IPS DF 6.9 (cell line): ENCODE measurements at regions not wholly inside any gene's neighbourhood (a gene's known extent, or its start where the extent isn't known, plus 50 kb on each side); places are given as distances from the start of the nearest gene placed in this dataset.
A peak's percentile ranks its signal among the peaks of the same experiment; 100 is the strongest.
"Not testable (repeated sequence)": the region's sequence is repeated elsewhere in the genome, so short reads cannot be mapped to it uniquely, and the experiment has no call there.

ENCODE experiments used
- DNase-seq: peaks from one replicate; pipeline ENCODE4 v3.0.0-alpha.2; 2013; ENCODE audit warnings: low read depth, low spot score
- H3K27ac ChIP-seq: one replicate; pipeline ENCODE4 v1.5.1; 2013; ENCODE audit warnings: low read length, control low read depth
- H3K27me3 ChIP-seq: 2 replicates; pipeline ENCODE4 v1.6.1; 2013; ENCODE audit warnings: mild to moderate bottlenecking, low read length; ENCODE audit not compliant: control insufficient read depth, insufficient read depth
- H3K36me3 ChIP-seq: 2 replicates; pipeline ENCODE4 v1.6.1; 2013; ENCODE audit warnings: low read length; ENCODE audit not compliant: control insufficient read depth, insufficient read depth
- H3K4me1 ChIP-seq: 2 replicates; pipeline ENCODE4 v1.6.1; 2013; ENCODE audit warnings: low read length; ENCODE audit not compliant: control insufficient read depth, insufficient read depth
- H3K4me3 ChIP-seq: 2 replicates; pipeline ENCODE4 v1.5.1; 2013; ENCODE audit warnings: mild to moderate bottlenecking, low read length
- H3K9me3 ChIP-seq: 2 replicates; pipeline ENCODE4 v1.6.1; 2013; ENCODE audit warnings: low read length, inconsistent platforms; ENCODE audit not compliant: control insufficient read depth, insufficient read depth
- WGBS: extraction: QIAGEN DNeasy Blood & Tissue Kit; methylation state at CpG from one replicate; pipeline ENCODE4 v1.1.7; 2013; ENCODE audit warnings: mixed read lengths, missing lambda C conversion rate; ENCODE audit not compliant: insufficient read length, insufficient coverage; 5-methylcytosine and 5-hydroxymethylcytosine counted together

DNA sequence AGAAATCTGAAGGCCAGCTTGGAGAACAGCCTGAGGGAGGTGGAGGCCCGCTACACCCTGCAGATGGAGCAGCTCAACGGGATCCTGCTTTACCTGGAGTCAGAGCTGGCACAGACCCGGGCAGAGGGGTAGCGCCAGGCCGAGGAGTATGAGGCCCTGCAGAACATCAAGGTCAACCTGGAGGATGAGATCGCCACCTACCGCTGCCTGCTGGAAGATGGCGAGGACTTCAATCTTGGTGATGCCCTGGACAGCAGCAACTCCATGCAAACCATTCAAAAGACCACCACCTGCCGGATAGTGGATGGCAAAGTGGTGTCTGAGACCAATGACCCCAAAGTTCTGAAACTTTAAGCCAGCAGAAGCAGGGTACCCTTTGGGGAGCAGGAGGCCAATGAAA is 318.4 kb downstream of the ZFHX3 start:
- WGBS: no CpG with 5 or more reads among the region's 9 CpGs
- not testable (repeated sequence) for H3K4me1 ChIP-seq, DNase-seq, H3K27me3 ChIP-seq, H3K36me3 ChIP-seq, H3K27ac ChIP-seq, H3K9me3 ChIP-seq, H3K4me3 ChIP-seq

DNA sequence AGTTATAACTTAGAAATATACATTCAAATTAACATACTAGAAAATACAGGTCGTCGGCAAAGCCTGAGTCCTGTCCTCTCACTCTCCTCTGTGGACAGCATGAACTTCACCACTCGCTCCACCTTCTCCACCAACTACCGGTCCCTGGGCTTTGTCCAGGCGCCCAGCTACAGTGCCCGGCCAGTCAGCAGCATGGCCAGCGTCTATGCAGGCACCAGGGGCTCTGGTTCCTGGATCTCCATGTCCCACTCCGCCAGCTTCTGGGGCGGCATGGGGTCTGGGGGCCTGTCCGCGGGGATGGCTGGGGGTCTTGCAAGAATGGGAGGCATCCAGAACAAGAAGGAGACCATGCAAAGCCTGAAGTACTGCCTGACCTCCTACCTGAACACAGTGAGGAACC is 319.4 kb downstream of the ZFHX3 start:
- Histone ChIP-seq H3K36me3 (no peaks in the 10 kb centered on the region), H3K4me1 (no peaks in the 10 kb centered on the region; the same call in 1 of the 2 replicates), H3K27me3 (no peaks in the 10 kb centered on the region), H3K4me3 (no peak overlapping the region), H3K27ac (no peak overlapping the region), H3K9me3 (no peaks in the 10 kb centered on the region)
- WGBS: no CpG with 5 or more reads among the region's 11 CpGs
- no peak for DNase-seq

DNA sequence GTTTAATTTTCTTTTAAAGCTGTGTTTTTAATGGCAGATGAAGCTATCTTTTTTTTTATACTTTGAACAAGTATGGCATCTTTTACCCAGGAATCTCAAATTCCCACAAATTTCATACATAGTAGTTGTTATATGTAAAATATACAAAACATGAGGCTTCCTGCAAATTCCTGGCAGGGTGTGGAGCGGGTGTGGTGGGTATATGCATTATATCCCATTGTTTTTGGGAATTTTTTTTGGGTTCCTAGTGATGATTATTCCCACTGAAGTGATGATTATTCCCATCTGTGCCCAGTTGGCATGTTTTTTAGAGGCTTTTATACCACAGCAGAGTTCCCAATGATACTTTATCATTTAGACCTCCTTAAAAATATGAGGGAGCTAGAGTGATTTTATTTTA is 320.4 kb downstream of the ZFHX3 start:
- DNase-seq: no peak
- H3K27ac ChIP-seq: no peak overlapping the region
- H3K36me3 ChIP-seq: no peaks in the 10 kb centered on the region
- H3K4me1 ChIP-seq: no peaks in the 10 kb centered on the region; the same call in 1 of the 2 replicates
- no peaks in the 10 kb centered on the region for H3K9me3 ChIP-seq
- no peak overlapping the region for H3K4me3 ChIP-seq
- WGBS: no CpG with 5 or more reads among the region's 1 CpG
- no peaks in the 10 kb centered on the region for H3K27me3 ChIP-seq

DNA sequence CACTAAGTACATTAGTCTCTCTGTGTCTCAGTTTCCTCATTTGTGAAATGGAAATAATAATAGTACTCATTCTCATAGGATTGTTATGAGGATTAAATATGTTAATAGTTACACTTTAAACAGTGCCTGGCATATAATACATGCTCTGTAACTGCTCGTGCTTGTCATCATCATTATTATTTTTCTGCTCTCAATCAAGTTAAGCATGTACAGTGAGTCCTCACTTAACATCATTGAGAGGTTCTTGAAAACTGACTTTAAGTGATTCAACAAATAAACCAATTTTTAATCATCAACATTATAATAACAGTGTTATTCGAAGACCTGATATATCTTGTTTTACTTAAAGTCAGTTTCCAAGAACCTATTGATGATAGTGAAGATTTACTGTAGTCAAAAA is 322.3 kb downstream of the ZFHX3 start:
- no peak overlapping the region for H3K4me3 ChIP-seq
- no peaks in the 10 kb centered on the region for H3K9me3 ChIP-seq
- no peak for DNase-seq
- no peaks in the 10 kb centered on the region for H3K36me3 ChIP-seq
- H3K27ac ChIP-seq: no peak overlapping the region
- WGBS: 100% methylated on average over 1 of the region's 2 CpGs
- peaks cover 2% of the 10 kb centered on the region; the same call in 1 of the 2 replicates for H3K4me1 ChIP-seq
- no peaks in the 10 kb centered on the region for H3K27me3 ChIP-seq

DNA sequence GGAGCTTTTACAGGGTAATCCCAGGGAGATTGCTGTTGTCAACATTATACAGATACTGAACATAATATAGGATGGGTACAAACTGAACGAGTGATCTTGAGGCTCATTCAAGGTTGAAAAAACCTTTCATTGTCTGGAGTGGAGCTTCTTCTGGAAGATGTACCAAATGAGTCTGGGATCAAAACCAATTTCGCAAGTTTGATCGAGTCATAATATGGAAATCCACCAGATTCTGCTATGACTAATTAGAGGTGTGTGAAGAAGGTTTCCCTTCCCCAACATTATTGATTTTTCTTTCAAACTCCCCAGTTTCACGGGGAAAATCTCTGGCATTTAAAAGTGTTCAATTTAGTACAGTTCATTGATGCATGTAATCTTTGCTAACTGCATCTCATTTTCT is 324.1 kb downstream of the ZFHX3 start:
- no CpG with 5 or more reads among the region's 4 CpGs for WGBS
- H3K4me3 ChIP-seq: no peak overlapping the region
- no peaks in the 10 kb centered on the region for H3K27me3 ChIP-seq
- H3K36me3 ChIP-seq: no peaks in the 10 kb centered on the region
- no peaks in the 10 kb centered on the region for H3K9me3 ChIP-seq
- H3K27ac ChIP-seq: no peak overlapping the region
- no peak for DNase-seq
- peaks cover 2% of the 10 kb centered on the region; the same call in 1 of the 2 replicates for H3K4me1 ChIP-seq

DNA sequence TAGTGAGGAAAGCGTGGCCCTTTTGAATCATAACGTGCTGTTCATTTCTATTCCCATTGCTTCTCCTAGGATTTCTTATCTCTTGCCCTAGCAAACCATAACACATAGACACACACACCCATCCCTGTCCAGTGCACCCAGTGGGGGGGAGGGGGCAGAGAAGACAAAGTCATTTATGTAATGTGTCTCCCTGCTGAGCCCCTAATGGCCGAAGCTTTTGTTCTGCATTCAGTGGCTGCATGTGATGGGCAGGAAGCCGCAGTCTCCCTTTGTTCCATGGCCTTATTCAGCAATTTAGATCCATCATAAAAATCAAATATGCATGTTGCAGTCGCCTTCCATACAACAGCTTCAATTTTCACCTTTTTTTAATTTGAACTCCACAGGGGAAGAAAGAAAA is 325.4 kb downstream of the ZFHX3 start:
- H3K27ac ChIP-seq: no peak overlapping the region
- DNase-seq: peak; percentile 57
- H3K4me1 ChIP-seq: peaks cover 2% of the 10 kb centered on the region; the same call in 1 of the 2 replicates
- no peaks in the 10 kb centered on the region for H3K9me3 ChIP-seq
- no peak overlapping the region for H3K4me3 ChIP-seq
- no peaks in the 10 kb centered on the region for H3K36me3 ChIP-seq
- H3K27me3 ChIP-seq: no peaks in the 10 kb centered on the region
- no CpG with 5 or more reads among the region's 5 CpGs for WGBS

DNA sequence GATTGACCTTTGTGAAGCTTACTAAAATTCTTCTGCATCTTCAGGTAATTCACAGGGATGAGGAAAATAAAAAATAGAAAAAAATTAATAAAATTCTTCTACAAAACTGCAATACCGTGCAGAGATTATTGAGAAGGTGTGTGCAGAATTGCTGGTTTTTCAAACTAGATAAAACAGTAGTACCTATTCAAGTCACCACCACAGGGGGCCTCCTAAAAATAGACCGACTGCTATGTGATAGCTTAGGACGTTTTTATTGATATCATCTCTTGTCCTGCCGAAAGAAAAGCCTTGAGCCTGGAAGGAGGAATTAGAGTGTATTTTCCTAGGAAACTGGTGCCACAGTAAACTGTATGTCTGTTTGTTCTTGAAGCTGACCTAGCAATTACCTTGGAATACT is 325.9 kb downstream of the ZFHX3 start:
- no CpG with 5 or more reads among the region's 4 CpGs for WGBS
- H3K27me3 ChIP-seq: no peaks in the 10 kb centered on the region
- no peaks in the 10 kb centered on the region for H3K9me3 ChIP-seq
- peaks cover 2% of the 10 kb centered on the region; the same call in 1 of the 2 replicates for H3K4me1 ChIP-seq
- H3K27ac ChIP-seq: no peak overlapping the region
- H3K36me3 ChIP-seq: no peaks in the 10 kb centered on the region
- H3K4me3 ChIP-seq: no peak overlapping the region
- no peak for DNase-seq

DNA sequence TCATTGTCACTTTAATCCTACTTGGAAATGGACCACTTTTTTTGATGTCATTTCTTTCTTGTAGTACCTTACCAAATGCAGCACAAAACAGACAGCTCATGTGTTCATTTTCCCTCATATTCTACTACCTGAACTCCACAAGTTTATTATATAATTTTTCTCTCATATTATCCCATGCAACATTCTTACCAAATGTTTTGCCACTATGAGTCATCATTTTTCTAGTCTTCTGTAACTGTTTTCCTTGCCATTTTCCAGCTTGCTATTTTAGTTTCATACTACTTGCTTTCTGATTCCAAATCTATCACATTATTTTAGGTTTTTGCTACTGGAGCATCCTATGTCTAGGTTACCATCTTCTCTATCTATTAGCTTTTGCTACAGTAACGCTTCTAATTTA is 332.7 kb downstream of the ZFHX3 start:
- no CpG with 5 or more reads among the region's 1 CpG for WGBS
- DNase-seq: no peak
- no peaks in the 10 kb centered on the region for H3K27me3 ChIP-seq

DNA sequence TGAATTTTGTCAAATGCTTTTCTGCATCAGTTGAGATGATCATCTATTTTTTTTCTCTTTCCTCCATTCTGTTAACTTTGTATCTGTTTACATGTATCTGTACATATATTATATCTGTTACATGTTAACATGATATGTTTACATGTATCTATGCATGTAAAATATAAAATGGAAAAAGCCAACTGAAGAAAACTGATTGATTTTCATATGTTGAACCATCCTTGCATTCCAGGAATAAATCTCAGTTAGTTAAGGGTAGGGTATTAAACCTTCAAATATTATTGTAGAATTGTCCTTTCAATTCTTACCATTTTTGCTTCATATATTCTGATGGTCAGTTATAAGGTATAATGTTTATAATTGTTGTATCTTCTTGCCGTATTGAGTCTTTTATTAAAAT is 336.1 kb downstream of the ZFHX3 start:
- no peaks in the 10 kb centered on the region for H3K27me3 ChIP-seq
- no peak overlapping the region for H3K4me3 ChIP-seq
- H3K27ac ChIP-seq: no peak overlapping the region
- no CpG with 5 or more reads among the region's 1 CpG for WGBS
- no peaks in the 10 kb centered on the region for H3K9me3 ChIP-seq
- no peaks in the 10 kb centered on the region for H3K36me3 ChIP-seq
- DNase-seq: no peak
- H3K4me1 ChIP-seq: no peaks in the 10 kb centered on the region

More for the DNA sequence above, 332.7 kb downstream of the ZFHX3 start:
- H3K36me3 ChIP-seq: no peaks in the 10 kb centered on the region
- no peak overlapping the region for H3K4me3 ChIP-seq
- H3K4me1 ChIP-seq: no peaks in the 10 kb centered on the region
- no peak overlapping the region for H3K27ac ChIP-seq
- H3K9me3 ChIP-seq: no peaks in the 10 kb centered on the region

DNA sequence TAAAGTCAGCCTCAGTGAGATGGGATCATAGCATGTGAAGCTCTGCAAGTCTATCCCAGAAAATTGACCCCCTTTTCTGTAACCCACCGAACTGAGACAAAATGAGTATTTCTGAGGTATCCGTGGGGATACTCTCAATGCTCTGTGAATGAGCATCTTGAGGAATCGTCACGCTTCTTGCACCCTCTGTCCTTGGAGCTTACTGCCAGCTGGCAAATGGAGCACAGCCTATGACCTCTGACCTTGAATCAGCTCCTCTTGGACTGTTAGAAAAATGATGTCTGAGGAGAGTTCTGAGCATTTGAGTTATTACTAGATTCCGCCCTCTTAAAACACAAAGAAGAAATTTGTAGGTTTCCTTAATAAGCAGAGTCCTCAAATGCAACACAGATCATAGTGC is 342.1 kb downstream of the ZFHX3 start:
- Histone ChIP-seq H3K4me1 (no peaks in the 10 kb centered on the region), H3K9me3 (no peaks in the 10 kb centered on the region), H3K27me3 (no peaks in the 10 kb centered on the region), H3K27ac (no peak overlapping the region), H3K4me3 (no peak overlapping the region), H3K36me3 (no peaks in the 10 kb centered on the region)
- DNase-seq: no peak
- WGBS: no CpG with 5 or more reads among the region's 5 CpGs

DNA sequence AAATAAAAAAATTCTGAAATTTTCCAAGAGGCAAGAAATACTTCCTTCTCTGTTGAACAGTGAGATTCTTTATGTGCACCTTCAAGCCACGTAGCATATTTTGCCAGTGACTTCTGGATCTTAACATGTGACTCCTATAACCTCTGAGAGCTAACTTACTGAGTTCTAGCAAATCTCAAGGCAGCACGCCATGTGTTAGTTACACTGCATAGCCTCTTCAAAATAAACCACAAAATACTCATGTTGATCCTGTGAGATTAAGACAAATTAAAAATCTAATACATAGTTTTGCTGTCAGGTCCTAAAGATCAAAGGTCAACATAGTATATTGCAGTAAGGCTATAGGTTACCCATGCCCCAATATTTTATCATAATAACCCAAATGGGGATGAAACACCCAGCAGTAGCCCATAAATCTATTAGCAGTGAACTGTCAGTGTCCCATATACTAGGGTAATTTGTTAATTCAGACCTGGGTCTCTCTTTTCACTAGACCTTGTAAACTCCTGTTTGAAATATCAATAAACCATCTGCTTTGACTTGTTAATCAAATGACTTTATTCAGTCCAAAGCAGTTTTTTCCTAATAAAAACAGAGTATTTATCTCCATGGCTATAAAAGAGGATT is 343.1 kb downstream of the ZFHX3 start:
- H3K36me3 ChIP-seq: no peaks in the 10 kb centered on the region
- no CpG with 5 or more reads among the region's 2 CpGs for WGBS
- DNase-seq: no peak

More for the DNA sequence above, 343.1 kb downstream of the ZFHX3 start:
- no peaks in the 10 kb centered on the region for H3K4me1 ChIP-seq
- H3K27me3 ChIP-seq: no peaks in the 10 kb centered on the region
- no peaks in the 10 kb centered on the region for H3K9me3 ChIP-seq
- no peak overlapping the region for H3K27ac ChIP-seq
- no peak overlapping the region for H3K4me3 ChIP-seq
